Fibroblast of peridontal ligament (primary cell): ENCODE measurements at regions not wholly inside any gene's neighbourhood (a gene's known extent, or its start where the extent isn't known, plus 50 kb on each side); places are given as distances from the start of the nearest gene placed in this dataset.
"Not testable (repeated sequence)": the region's sequence is repeated elsewhere in the genome, so short reads cannot be mapped to it uniquely, and the experiment has no call there.

Experiments
- DNase-seq: peaks from one replicate; pipeline ENCODE4 v3.0.0-alpha.2; 2010; ENCODE audit errors: extremely low read depth

DNA sequence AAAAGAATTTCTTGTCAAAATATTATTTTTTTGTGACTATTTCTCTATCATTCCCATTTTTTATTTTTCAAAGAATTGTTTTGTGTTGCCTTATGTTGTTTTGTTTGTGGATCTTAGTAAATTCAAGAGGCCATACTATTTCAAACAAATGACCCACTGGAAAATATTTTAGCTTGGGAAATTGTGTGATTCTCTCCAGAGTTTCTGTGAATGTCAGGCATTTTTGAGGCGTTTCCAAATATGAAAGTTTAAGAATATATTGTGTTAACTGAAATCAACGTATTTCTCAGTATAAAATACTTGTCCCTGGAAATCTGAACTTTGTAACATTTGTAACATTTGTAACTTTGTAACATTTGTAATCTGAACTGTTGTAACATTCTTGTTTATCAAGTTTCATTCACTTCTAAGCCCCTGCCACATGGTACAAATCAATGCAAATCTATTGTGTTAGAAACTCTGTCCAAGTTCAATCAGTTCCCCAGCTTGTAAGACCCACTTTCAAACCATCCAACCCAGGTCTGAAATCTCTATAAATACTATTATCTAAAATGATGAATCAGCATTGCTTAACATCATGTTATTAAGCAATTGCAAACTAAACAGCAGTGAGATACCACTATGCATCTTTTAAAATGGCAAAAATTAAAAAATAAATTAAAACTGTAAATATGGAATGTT lies 465.4 kb upstream of the GRID2 start:
- peak; percentile 16 for DNase-seq

DNA sequence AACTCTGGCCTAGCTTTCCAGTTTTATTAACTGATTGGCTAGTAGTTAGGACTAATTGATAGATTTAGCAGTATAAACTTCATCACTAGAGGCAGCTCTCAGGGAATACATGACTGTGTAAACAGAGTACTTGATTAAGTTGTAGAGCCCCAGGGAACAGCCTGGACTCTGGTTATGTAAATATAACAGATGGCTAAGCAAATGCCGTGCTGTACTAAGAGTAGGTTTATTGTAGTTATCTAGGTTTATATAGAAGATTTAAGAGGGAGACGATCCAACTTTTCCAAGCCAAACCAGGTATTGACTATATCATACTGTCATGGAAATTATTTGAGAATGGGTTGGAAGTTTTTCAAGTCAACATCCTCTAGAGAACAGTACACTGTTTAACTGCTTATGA lies 463.4 kb upstream of the GRID2 start:
- no peak for DNase-seq

- peak; percentile 14 for DNase-seq
These were observed 457.5 kb upstream of the GRID2 start for GRCh38 chr4:91846233-91846632.

DNA sequence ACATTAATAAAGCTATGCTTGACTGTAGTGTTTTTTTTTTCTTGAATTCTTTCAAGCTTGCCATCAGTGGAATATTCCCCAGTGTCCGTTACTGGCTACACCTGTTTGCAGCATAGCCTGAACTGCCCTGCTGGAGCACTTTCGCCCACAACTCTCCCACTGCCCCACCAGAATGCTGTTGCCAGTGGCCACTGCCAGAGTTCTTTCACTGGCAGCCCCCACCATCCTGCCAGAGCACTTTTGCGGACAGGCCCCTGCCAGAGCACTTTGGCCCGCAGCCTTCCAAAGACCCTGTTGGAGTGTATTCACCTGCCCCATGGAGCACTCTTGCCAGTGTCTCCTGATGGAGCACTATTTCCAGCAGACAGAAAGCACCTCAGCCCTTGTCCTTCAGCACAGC lies 452.3 kb upstream of the GRID2 start:
- no peak for DNase-seq

DNA sequence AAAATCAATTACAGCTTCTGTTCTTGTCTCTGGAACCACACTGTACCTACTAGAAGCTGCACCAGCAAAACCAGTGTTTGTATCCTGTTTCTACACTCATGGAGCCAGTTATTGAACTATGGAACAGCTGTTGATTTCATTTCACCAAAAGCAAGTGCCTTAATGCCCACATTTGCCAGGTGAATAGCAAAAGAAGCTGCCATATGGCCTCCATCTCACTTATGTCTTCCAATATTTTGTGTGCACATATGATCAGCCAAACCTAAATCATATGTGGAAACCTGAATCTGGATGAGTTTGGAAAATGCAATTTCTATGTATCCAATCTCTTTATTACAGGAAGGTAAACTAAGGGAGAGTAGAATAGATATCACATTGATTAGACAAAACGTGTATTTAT lies 415.8 kb upstream of the GRID2 start:
- DNase-seq: no peak

DNA sequence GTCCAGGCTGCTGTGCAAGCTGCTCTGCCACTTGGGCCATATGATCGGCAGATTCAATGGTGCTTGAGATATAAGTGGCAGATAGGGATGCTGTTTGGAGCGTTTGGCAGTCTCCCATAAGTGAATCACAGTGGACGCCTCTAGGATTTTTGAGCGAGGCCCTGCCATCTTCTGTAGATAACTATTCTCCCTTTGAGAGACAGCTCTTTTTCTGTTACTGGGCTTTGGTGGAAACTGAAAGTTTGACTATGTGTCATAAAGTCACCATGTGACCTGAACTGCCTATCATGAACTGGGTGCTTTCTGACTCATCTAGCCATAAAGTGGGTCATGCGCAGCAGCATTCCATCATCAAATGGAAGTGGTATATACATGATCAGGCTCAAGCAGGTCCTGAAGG lies 412.5 kb upstream of the GRID2 start:
- not testable (repeated sequence) for DNase-seq

- DNase-seq: no peak
These were observed 409.8 kb upstream of the GRID2 start for GRCh38 chr4:91894006-91894405.

GRCh38 chr4:91904556-91904955 lies 399.2 kb upstream of the GRID2 start:
- no peak for DNase-seq

- no peak for DNase-seq
These were observed 393.8 kb upstream of the GRID2 start for GRCh38 chr4:91909963-91910362.

- DNase-seq: no peak
These were observed 389.5 kb upstream of the GRID2 start for GRCh38 chr4:91914176-91914804.

GRCh38 chr4:91916219-91916618 lies 387.5 kb upstream of the GRID2 start:
- DNase-seq: peak; percentile 24

- no peak for DNase-seq
These were observed 379.1 kb upstream of the GRID2 start for GRCh38 chr4:91924625-91925024.

DNA sequence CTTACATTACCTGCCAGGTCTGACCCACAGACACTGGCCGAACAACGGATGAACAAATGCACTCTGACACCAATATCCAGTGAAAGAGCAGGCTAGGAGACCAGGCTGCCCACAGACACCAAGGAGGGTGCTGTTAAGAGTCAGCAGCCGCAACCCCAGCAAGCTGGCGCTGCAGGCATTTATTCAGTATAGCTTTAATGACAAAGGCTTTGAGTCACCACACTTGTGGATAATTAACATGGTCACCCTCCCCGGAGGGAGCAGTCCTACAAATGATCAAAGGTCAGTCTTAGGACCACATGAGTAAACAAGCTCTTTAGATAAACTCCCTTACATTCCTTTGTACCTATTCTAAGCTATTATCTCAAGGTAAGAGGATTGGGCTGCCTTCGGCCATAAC lies 368.5 kb upstream of the GRID2 start:
- no peak for DNase-seq

DNA sequence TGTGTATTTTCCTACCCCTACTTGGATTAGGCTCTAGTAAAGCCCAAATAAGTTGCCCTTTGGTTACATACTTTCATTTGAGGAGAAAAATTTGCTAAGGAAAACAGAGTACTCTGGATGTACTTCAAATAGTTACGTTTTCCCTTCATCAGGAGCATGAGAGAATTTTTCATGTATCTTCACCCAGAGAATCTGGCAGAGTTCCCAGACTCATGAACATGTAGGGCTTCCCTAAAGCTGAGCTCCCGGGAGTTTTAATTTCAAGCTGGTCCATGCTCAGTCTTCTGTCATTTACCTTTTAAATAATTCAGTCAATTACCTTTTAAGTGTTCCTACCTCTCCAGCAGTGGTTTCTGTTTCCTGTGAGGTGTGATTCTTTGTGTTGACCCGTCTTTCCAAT lies 367.5 kb upstream of the GRID2 start:
- DNase-seq: peak; percentile 66

GRCh38 chr4:91957963-91958362 lies 345.8 kb upstream of the GRID2 start:
- DNase-seq: no peak

- DNase-seq: peak; percentile 96
These were observed 345.2 kb upstream of the GRID2 start for GRCh38 chr4:91958596-91958995.

GRCh38 chr4:91961504-91961903 lies 342.3 kb upstream of the GRID2 start:
- DNase-seq: peak; percentile 59

DNA sequence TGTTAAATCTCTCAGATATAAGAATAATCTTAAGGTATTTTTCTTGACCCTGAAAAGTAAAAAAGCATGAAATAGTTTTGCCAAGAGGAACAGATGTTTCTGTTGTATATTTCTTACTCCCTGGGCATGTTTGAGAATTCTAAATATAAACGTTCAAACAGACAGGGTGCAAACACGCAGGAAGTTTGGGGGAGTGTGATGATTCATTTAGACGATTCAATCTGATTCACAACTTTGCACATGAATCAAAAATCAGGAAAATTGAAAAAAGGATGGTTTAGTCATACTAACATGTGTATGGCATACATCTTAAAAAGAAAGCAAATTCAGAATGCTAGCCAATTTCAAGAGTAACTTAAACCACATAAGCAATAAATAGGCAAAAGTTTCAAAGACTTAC lies 340.3 kb upstream of the GRID2 start:
- peak; percentile 93 for DNase-seq

DNA sequence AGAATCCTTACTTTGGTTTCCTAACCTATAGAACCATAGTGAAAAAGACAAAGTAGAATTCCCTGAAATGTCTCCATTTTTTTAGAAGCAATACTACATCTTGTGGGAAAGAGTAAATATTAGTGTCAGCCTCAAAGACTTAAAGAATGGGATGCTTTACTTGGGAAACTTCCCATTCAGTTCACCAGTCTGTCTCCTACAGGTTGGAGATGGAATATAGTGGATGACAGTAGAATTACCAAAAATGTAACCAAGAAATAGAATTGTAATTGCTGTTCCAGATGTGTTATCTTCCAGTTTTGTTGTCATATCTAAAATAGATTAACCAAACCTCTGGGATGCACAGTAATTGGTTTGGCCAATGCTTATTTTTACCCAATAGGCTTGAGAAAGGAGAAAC lies 338.6 kb upstream of the GRID2 start:
- DNase-seq: no peak

DNA sequence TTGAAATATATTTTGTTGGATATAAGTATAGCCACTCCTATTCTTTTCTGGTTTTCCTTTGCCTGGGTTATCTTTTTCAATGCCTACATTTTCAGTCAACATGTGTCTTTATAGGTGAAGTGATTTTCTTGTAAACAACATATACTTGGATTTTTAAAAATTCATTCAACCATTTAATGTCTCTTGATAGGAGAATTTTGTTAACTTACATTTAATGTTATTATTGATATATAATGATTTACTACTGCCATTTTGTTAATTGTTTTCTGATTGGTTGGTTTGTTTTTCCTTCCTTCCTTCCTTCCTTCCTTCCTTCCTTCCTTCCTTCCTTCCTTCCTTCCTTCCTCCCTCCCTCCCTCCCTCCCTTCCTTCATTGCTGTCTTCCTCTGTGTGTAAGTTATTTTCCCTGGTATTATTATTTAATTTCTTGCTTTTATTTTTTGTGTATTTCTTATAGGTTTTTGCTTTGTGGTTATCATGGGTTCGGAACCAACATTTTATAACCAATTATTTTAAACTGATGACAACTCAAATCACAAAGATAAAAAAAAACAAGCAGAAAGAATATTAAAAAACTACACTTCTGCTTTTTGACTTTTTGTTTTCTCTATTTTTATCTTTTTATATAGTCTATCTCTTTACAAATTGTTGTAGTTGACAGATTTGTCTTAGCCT lies 330.1 kb upstream of the GRID2 start:
- DNase-seq: no peak

DNA sequence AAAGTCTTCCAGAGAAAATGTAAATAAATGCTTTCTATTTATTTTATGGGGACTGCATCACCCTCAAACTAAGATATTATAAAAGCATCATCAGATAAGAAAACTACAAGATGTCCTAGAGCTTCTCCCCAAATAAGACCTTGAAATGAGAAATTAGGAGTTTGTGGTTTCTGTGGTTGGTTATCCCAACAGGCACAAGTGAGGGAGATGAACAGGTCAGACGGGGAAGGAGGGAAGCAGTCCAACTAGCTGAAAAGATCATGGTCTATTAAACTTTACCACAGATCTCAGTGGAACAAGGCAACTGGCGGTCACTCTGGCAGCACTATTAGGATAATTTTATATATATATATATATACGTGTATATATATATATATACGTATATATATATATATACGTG lies 319.3 kb upstream of the GRID2 start:
- DNase-seq: no peak

GRCh38 chr4:91989914-91990313 lies 313.9 kb upstream of the GRID2 start:
- no peak for DNase-seq

DNA sequence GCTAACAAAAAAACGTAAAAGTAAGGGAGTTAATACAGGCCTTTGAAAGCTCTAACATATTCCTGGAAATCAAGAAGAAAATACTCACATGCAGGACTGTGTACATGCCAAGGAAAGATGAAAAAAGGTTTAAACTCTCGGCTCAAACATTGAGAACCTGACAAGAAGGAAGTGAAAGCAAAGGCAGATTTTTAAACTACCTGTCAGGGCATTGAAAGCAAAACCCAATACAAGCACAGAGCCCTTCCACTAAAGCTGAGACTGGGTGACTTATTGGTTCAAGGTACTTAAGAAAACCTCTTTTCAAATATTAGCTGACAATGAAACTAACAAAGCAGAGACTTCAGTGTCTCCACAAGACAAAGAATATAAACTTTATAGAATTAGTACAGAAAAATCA lies 313.0 kb upstream of the GRID2 start:
- DNase-seq: no peak
